ENCODE measurements at regions not wholly inside any gene's neighbourhood (a gene's known extent, or its start where the extent isn't known, plus 50 kb on each side); places are given as distances from the start of the nearest gene placed in this dataset.

GRCh38 chr20:63087236-63087871 is 80.6 kb upstream of the BHLHE23 start:
- DNase-seq (ENCODE audit: low read depth, low spot score), result no peak

- no peak for DNase-seq (ENCODE audit: low read depth, low spot score)
Measured at GRCh38 chr20:63086421-63087235, 79.9 kb upstream of the BHLHE23 start.

- no peak for DNase-seq (ENCODE audit: low read depth, low spot score)
Measured at GRCh38 chr20:63085151-63085861, 78.5 kb upstream of the BHLHE23 start.

GRCh38 chr20:63084563-63084927 is 77.8 kb upstream of the BHLHE23 start:
- DNase-seq (ENCODE audit: low read depth, low spot score), result no peak

- no peak for DNase-seq (ENCODE audit: low read depth, low spot score)
Measured at GRCh38 chr20:63083831-63084562, 77.2 kb upstream of the BHLHE23 start.

GRCh38 chr20:63082939-63083735 is 76.4 kb upstream of the BHLHE23 start:
- no peak for DNase-seq (ENCODE audit: low read depth, low spot score)

- no peak for DNase-seq (ENCODE audit: low read depth, low spot score)
Measured at GRCh38 chr20:63082308-63082938, 75.7 kb upstream of the BHLHE23 start.

GRCh38 chr20:63081831-63082230 is 75.1 kb upstream of the BHLHE23 start:
- no peak for DNase-seq (ENCODE audit: low read depth, low spot score)

- no peak for DNase-seq (ENCODE audit: low read depth, low spot score)
Measured at GRCh38 chr20:63081351-63081750, 74.6 kb upstream of the BHLHE23 start.

- DNase-seq (ENCODE audit: low read depth, low spot score), result no peak
Measured at GRCh38 chr20:63080811-63081210, 74.0 kb upstream of the BHLHE23 start.

GRCh38 chr20:63080411-63080810 is 73.6 kb upstream of the BHLHE23 start:
- no peak for DNase-seq (ENCODE audit: low read depth, low spot score)

GRCh38 chr20:63079971-63080370 is 73.2 kb upstream of the BHLHE23 start:
- no peak for DNase-seq (ENCODE audit: low read depth, low spot score)

GRCh38 chr20:63077705-63078104 is 70.9 kb upstream of the BHLHE23 start:
- DNase-seq (ENCODE audit: low read depth, low spot score), result no peak

- no peak for DNase-seq (ENCODE audit: low read depth, low spot score)
Measured at GRCh38 chr20:63076421-63076820, 69.7 kb upstream of the BHLHE23 start.

- DNase-seq (ENCODE audit: low read depth, low spot score), result no peak
Measured at GRCh38 chr20:63074631-63075030, 67.9 kb upstream of the BHLHE23 start.

- DNase-seq (ENCODE audit: low read depth, low spot score), result no peak
Measured at GRCh38 chr20:63074182-63074581, 67.4 kb upstream of the BHLHE23 start.

- no peak for DNase-seq (ENCODE audit: low read depth, low spot score)
Measured at GRCh38 chr20:63073738-63074065, 66.9 kb upstream of the BHLHE23 start.

- DNase-seq (ENCODE audit: low read depth, low spot score), result no peak
Measured at GRCh38 chr20:63072991-63073737, 66.4 kb upstream of the BHLHE23 start.

GRCh38 chr20:63072231-63072791 is 65.5 kb upstream of the BHLHE23 start:
- DNase-seq (ENCODE audit: low read depth, low spot score), result no peak

Data from pulmonary artery endothelial cell (primary cell).